Caco-2 (cell line): ENCODE measurements at regions not wholly inside any gene's neighbourhood (a gene's known extent, or its start where the extent isn't known, plus 50 kb on each side); places are given as distances from the start of the nearest gene placed in this dataset.

Source experiments
- BruUV-seq: library from RNA; stranded (reverse); fragments of 400-500 nt; replicated peaks from 2 replicates; lab custom pipeline; 2021; lab: Mats Ljungman, UMichigan
- CTCF ChIA-PET: fragments of 300-600 bp; sonication (Branson Sonifier 250); formaldehyde crosslinking; loops from one replicate; lab custom pipeline; 2022; ENCODE audit warnings: antibody characterized with exemption; lab: Charles Lee
- POLR2A ChIA-PET: fragments of 300-600 bp; sonication (Branson Sonifier 250); formaldehyde crosslinking; loops from one replicate; lab custom pipeline; 2022; ENCODE audit warnings: antibody characterized with exemption; lab: Charles Lee
- DNase-seq, 2 experiments: peaks; one replicate each; pipeline versions ENCODE4 v3.0.0 to v3.0.0-alpha.2; 2020 to 2022
- H3K27me3 ChIP-seq: replicated peaks from 2 replicates; pipeline ENCODE4 v1.6.0; 2011; ENCODE audit warnings: low read length; ENCODE audit not compliant: control insufficient read depth, insufficient read depth
- H3K36me3 ChIP-seq: 2 replicates; pipeline ENCODE4 v1.5.1; 2011; ENCODE audit warnings: low read length; ENCODE audit not compliant: control insufficient read depth, insufficient read depth
- H3K4me1 ChIP-seq: fragments of 250-450 bp; sonication (Bioruptor Pico); 2 replicates; pipeline ENCODE4 v1.5.1; 2020; ENCODE audit warnings: mild to moderate bottlenecking
- H3K4me3 ChIP-seq: 2 replicates; pipeline ENCODE4 v1.5.1; 2011; ENCODE audit warnings: low read depth, mild to moderate bottlenecking, control low read depth, low read length
- H3K9me3 ChIP-seq: fragments of 250-450 bp; sonication (Bioruptor Pico); 2 replicates; pipeline ENCODE4 v1.5.1; 2020; ENCODE audit warnings: mild to moderate bottlenecking, moderate library complexity
- H3K27ac Mint-ChIP-seq: one replicate; pipeline ENCODE4 v1.8.0; 2022; ENCODE audit warnings: mixed read lengths; ENCODE audit not compliant: unreplicated experiment
- H3K27me3 Mint-ChIP-seq: one replicate; pipeline ENCODE4 v1.8.0; 2022; ENCODE audit warnings: mixed read lengths; ENCODE audit not compliant: insufficient read depth, unreplicated experiment
- H3K36me3 Mint-ChIP-seq: one replicate; pipeline ENCODE4 v1.8.0; 2022; ENCODE audit warnings: mild to moderate bottlenecking, mixed read lengths; ENCODE audit not compliant: insufficient read depth, unreplicated experiment
- H3K4me1 Mint-ChIP-seq: one replicate; pipeline ENCODE4 v1.8.0; 2022; ENCODE audit warnings: low read depth, mixed read lengths; ENCODE audit not compliant: unreplicated experiment
- H3K4me3 Mint-ChIP-seq: one replicate; pipeline ENCODE4 v1.8.0; 2022; ENCODE audit warnings: mild to moderate bottlenecking, moderate library complexity, mixed read lengths; ENCODE audit not compliant: unreplicated experiment
- H3K9me3 Mint-ChIP-seq: one replicate; pipeline ENCODE4 v1.8.0; 2022; ENCODE audit warnings: mixed read lengths; ENCODE audit not compliant: unreplicated experiment
- CTCF ChIP-seq, 2 experiments: fragments of 200-600 bp in 1 of 2; IDR thresholded peaks; 1 replicate in 1 of 2; 2 replicates in 1 of 2; pipeline versions ENCODE4 v1.5.1 to v1.8.0; 2011 to 2022; ENCODE audit warnings: antibody characterized with exemption in 1 of 2, control low read depth in 1 of 2, inconsistent platforms in 1 of 2, low read depth in 1 of 2, low read length in 1 of 2, mild to moderate bottlenecking in 1 of 2, moderate library complexity in 1 of 2; ENCODE audit not compliant: insufficient read depth in 1 of 2, severe bottlenecking in 1 of 2, unreplicated experiment in 1 of 2
- intact Hi-C: fragments of 100-400 bp; cut with micrococcal nuclease; formaldehyde crosslinking; loops from one replicate; pipeline ENCODE4 v1.10.0; 2022; ENCODE audit not compliant: unreplicated experiment

- H3K9me3 Mint-ChIP-seq: no peaks in the 10 kb centered on the region
- intact Hi-C loops: no loop called here
- H3K27me3 Mint-ChIP-seq: peaks cover 2% of the 10 kb centered on the region
- no peak overlapping the region for H3K27ac Mint-ChIP-seq
- H3K4me3 ChIP-seq: no peak overlapping the region
- no peaks in the 10 kb centered on the region for H3K9me3 ChIP-seq
- no peaks in the 10 kb centered on the region for H3K4me1 Mint-ChIP-seq
- H3K4me3 Mint-ChIP-seq: no peak overlapping the region
- ChIA-PET POLR2A (no interaction called here), CTCF (no interaction called here)
- TF ChIP-seq CTCF (IDR thresholded peaks at IDR 0.05; ENCODE audit: insufficient read depth in 1 of 2, low read depth in 1 of 2, low read length in 1 of 2, severe bottlenecking in 1 of 2, unreplicated experiment in 1 of 2): no peak
- H3K4me1 ChIP-seq: no peaks in the 10 kb centered on the region
- H3K27me3 ChIP-seq: no peaks in the 10 kb centered on the region
- no TSS peak for BruUV-seq
- no peak for DNase-seq
- no peaks in the 10 kb centered on the region for H3K36me3 Mint-ChIP-seq
- H3K36me3 ChIP-seq: no peaks in the 10 kb centered on the region
These were observed 118.5 kb upstream of the PABPC4L start for GRCh38 chr4:134320048-134320447.

DNA sequence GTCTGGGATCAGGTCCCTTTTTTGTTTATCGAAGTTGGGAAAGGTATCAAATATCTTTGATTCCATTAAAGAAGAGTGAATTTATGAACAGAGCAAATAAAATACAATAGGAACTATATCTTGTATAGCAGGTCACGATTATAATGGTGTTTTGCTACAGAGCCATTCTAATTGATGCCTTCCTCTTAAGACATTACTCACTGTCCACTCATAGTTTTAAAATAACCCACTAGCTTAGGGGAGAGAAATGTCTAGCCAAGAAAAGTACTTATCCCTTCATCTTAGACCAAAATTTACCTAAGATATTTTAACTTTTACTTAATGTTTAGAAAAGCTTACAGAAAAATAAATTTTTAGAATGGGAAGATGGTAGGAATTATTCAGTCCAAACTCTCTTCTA is 112.0 kb upstream of the PABPC4L start:
- no peaks in the 10 kb centered on the region for H3K4me1 ChIP-seq
- ChIA-PET POLR2A (no interaction called here), CTCF (no interaction called here)
- Mint-ChIP-seq H3K4me3 (no peak overlapping the region), H3K27me3 (peaks cover 2% of the 10 kb centered on the region), H3K9me3 (no peaks in the 10 kb centered on the region), H3K27ac (no peak overlapping the region), H3K4me1 (no peaks in the 10 kb centered on the region), H3K36me3 (no peaks in the 10 kb centered on the region)
- BruUV-seq: no TSS peak
- no peaks in the 10 kb centered on the region for H3K36me3 ChIP-seq
- no peak for DNase-seq
- intact Hi-C loops: no loop called here
- H3K27me3 ChIP-seq: no peaks in the 10 kb centered on the region
- TF ChIP-seq CTCF (IDR thresholded peaks at IDR 0.05; ENCODE audit: insufficient read depth in 1 of 2, low read depth in 1 of 2, low read length in 1 of 2, severe bottlenecking in 1 of 2, unreplicated experiment in 1 of 2): no peak
- H3K4me3 ChIP-seq: no peak overlapping the region
- H3K9me3 ChIP-seq: no peaks in the 10 kb centered on the region

DNA sequence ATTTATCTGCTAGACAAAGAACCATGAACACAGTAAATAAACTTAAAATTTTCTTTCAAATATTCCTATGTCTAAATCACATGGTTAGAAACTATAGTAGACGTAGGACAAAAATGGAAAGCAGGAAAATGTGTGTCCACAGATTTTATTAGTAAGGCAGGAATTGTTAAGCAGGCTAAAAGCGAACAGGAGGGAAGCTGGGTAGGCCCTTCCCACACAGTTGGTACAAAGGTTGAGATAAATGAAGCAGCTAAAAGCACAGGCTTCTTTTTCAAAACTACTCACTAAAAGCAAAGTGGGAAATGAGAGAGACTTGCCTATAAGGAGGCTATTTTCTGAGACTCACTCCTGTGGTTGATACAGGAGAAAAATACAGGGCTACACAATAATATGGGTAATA is 108.1 kb upstream of the PABPC4L start:
- intact Hi-C loops: no loop called here
- BruUV-seq: no TSS peak

More for the DNA sequence above, 108.1 kb upstream of the PABPC4L start:
- no peak for DNase-seq
- H3K9me3 Mint-ChIP-seq: no peaks in the 10 kb centered on the region
- Histone ChIP-seq H3K27me3 (no peaks in the 10 kb centered on the region), H3K36me3 (no peaks in the 10 kb centered on the region), H3K4me1 (no peaks in the 10 kb centered on the region), H3K9me3 (no peaks in the 10 kb centered on the region), H3K4me3 (no peak overlapping the region)
- no peak overlapping the region for H3K4me3 Mint-ChIP-seq
- H3K4me1 Mint-ChIP-seq: no peaks in the 10 kb centered on the region
- H3K36me3 Mint-ChIP-seq: no peaks in the 10 kb centered on the region
- no peaks in the 10 kb centered on the region for H3K27me3 Mint-ChIP-seq
- ChIA-PET CTCF (no interaction called here), POLR2A (no interaction called here)
- H3K27ac Mint-ChIP-seq: no peak overlapping the region
- TF ChIP-seq CTCF (IDR thresholded peaks at IDR 0.05; ENCODE audit: insufficient read depth in 1 of 2, low read depth in 1 of 2, low read length in 1 of 2, severe bottlenecking in 1 of 2, unreplicated experiment in 1 of 2): no peak
